IMR-90 (cell line): ENCODE measurements at regions not wholly inside any gene's neighbourhood (a gene's known extent, or its start where the extent isn't known, plus 50 kb on each side); places are given as distances from the start of the nearest gene placed in this dataset.
A peak's percentile ranks its signal among the peaks of the same experiment; 100 is the strongest.

Experiments
- ATAC-seq: fragments of 200-7000 bp; cut with Tn5 transposase; 2 replicates; pipeline ENCODE4 v1.9.1; 2020; ENCODE audit warnings: low read depth, mild to moderate bottlenecking, moderate library complexity
- BruUV-seq: library from RNA; stranded (reverse); fragments of 400-500 nt; replicated peaks from 2 replicates; lab custom pipeline; 2021; lab: Mats Ljungman, UMichigan
- CTCF ChIA-PET: fragments of 300-600 bp; formaldehyde crosslinking; extraction: SDS; loops from one replicate; lab custom pipeline; 2021; ENCODE audit warnings: antibody characterized with exemption; lab: Yijun Ruan, JAX
- POLR2A ChIA-PET: fragments of 300-600 bp; sonication (Branson Sonifier 250); formaldehyde crosslinking; loops from one replicate; lab custom pipeline; 2022; ENCODE audit warnings: antibody characterized with exemption; ENCODE audit not compliant: unreplicated experiment; lab: Charles Lee
- DNase-seq: peaks from one replicate; pipeline ENCODE4 v3.0.0; 2013
- H2AFZ ChIP-seq: replicated peaks from 2 replicates; pipeline ENCODE3; 2013; ENCODE audit warnings: low read length, mild to moderate bottlenecking; ENCODE audit not compliant: poor library complexity
- H2AK5ac ChIP-seq: 2 replicates; pipeline ENCODE4 v1.6.1; 2013; ENCODE audit warnings: low read depth, low read length, inconsistent platforms
- H2AK9ac ChIP-seq: replicated peaks from 2 replicates; pipeline ENCODE3; 2013; ENCODE audit warnings: mild to moderate bottlenecking, low read depth, low read length, moderate library complexity; ENCODE audit not compliant: poor library complexity
- H2BK120ac ChIP-seq: 2 replicates; pipeline ENCODE4 v1.6.1; 2013; ENCODE audit warnings: low read depth, low read length, inconsistent platforms
- H2BK15ac ChIP-seq: 3 replicates; pipeline ENCODE4 v1.6.1; 2013; ENCODE audit warnings: low read depth, low read length, inconsistent platforms
- H2BK20ac ChIP-seq: 2 replicates; pipeline ENCODE4 v1.6.1; 2013; ENCODE audit warnings: low read depth, mild to moderate bottlenecking, inconsistent platforms, low read length, moderate library complexity
- H2BK5ac ChIP-seq: 2 replicates; pipeline ENCODE4 v1.6.1; 2013; ENCODE audit warnings: mild to moderate bottlenecking, low read depth, low read length, inconsistent platforms; ENCODE audit not compliant: poor library complexity, severe bottlenecking
- H3K14ac ChIP-seq: replicated peaks from 2 replicates; pipeline ENCODE4 v1.6.1; 2013; ENCODE audit warnings: low read depth, low read length, inconsistent platforms
- H3K18ac ChIP-seq: 2 replicates; pipeline ENCODE4 v1.6.1; 2013; ENCODE audit warnings: low read depth, low read length, control low read depth
- H3K23ac ChIP-seq: 2 replicates; pipeline ENCODE4 v1.6.1; 2013; ENCODE audit warnings: low read depth, low read length, inconsistent platforms
- H3K27ac ChIP-seq: 2 replicates; pipeline ENCODE4 v1.5.1; 2013; ENCODE audit warnings: mild to moderate bottlenecking, control low read depth, low read length; ENCODE audit not compliant: insufficient read depth
- H3K27me3 ChIP-seq: 2 replicates; pipeline ENCODE4 v1.6.1; 2013; ENCODE audit warnings: low read length; ENCODE audit not compliant: control insufficient read depth, insufficient read depth
- H3K36me3 ChIP-seq: 2 replicates; pipeline ENCODE4 v1.6.1; 2013; ENCODE audit warnings: low read length, mixed read lengths; ENCODE audit not compliant: control insufficient read depth, insufficient read depth
- H3K4ac ChIP-seq: 2 replicates; pipeline ENCODE4 v1.6.1; 2013; ENCODE audit warnings: low read depth, low read length, inconsistent platforms
- H3K4me1 ChIP-seq: 2 replicates; pipeline ENCODE4 v1.6.1; 2013; ENCODE audit warnings: low read length, mixed read lengths; ENCODE audit not compliant: control insufficient read depth, insufficient read depth
- H3K4me2 ChIP-seq: 2 replicates; pipeline ENCODE4 v1.6.1; 2013; ENCODE audit warnings: low read depth, mild to moderate bottlenecking, control low read depth, low read length, moderate library complexity
- H3K4me3 ChIP-seq: 2 replicates; pipeline ENCODE4 v1.5.1; 2013; ENCODE audit warnings: low read depth, mild to moderate bottlenecking, control low read depth, low read length, moderate library complexity; ENCODE audit not compliant: insufficient read depth
- H3K56ac ChIP-seq: 2 replicates; pipeline ENCODE4 v1.6.1; 2013; ENCODE audit warnings: low read length, inconsistent platforms; ENCODE audit not compliant: insufficient read depth; ENCODE audit errors: extremely low read depth
- H3K79me1 ChIP-seq, 2 experiments: 2 replicates each; pipeline ENCODE4 v1.6.1; 2013; ENCODE audit warnings: low read length in 2 of 2, inconsistent platforms in 1 of 2, low read depth in 1 of 2
- H3K9ac ChIP-seq: 2 replicates; pipeline ENCODE4 v1.6.1; 2013; ENCODE audit warnings: low read depth, low read length, control low read depth
- H3K9me1 ChIP-seq: 2 replicates; pipeline ENCODE4 v1.6.1; 2013; ENCODE audit warnings: low read length, inconsistent platforms; ENCODE audit not compliant: insufficient read depth
- H3K9me3 ChIP-seq: 2 replicates; pipeline ENCODE4 v1.6.1; 2013; ENCODE audit warnings: low read length; ENCODE audit not compliant: control insufficient read depth, insufficient read depth
- H4K20me1 ChIP-seq: 2 replicates; pipeline ENCODE4 v1.6.1; 2013; ENCODE audit warnings: low read length, inconsistent platforms; ENCODE audit not compliant: insufficient read depth
- H4K5ac ChIP-seq: 2 replicates; pipeline ENCODE4 v1.6.1; 2013; ENCODE audit warnings: mild to moderate bottlenecking, low read depth, low read length, control low read depth
- H4K8ac ChIP-seq, 2 experiments: 2 replicates each; pipeline ENCODE4 v1.6.1; 2013; ENCODE audit warnings: low read depth in 2 of 2, low read length in 2 of 2, control low read depth in 1 of 2, inconsistent platforms in 1 of 2
- H4K91ac ChIP-seq: 2 replicates; pipeline ENCODE4 v1.6.1; 2013; ENCODE audit warnings: low read depth, low read length, inconsistent platforms; ENCODE audit not compliant: insufficient read depth
- BHLHE40 ChIP-seq: fragments of 150-350 bp; IDR thresholded peaks from 2 replicates; pipeline ENCODE4 v1.6.1; 2016; ENCODE audit warnings: mild to moderate bottlenecking, low read depth, low read length
- CEBPB ChIP-seq: IDR thresholded peaks from 2 replicates; pipeline ENCODE4 v1.6.1; 2012; ENCODE audit warnings: low read depth, low read length, improper control_type of control experiment
- CHD1 ChIP-seq: IDR thresholded peaks from 2 replicates; pipeline ENCODE4 v1.6.1; 2012; ENCODE audit warnings: low read depth, low read length, improper control_type of control experiment
- CTCF ChIP-seq: conservative IDR thresholded peaks from 2 replicates; pipeline ENCODE4 v1.5.1; 2012; ENCODE audit warnings: mild to moderate bottlenecking, low read depth, low read length, improper control_type of control experiment
- ELK1 ChIP-seq: fragments of 150-350 bp; IDR thresholded peaks from 2 replicates; pipeline ENCODE4 v1.6.1; 2016; ENCODE audit warnings: low read depth, mild to moderate bottlenecking, low read length, moderate library complexity, borderline replicate concordance
- MAFK ChIP-seq: IDR thresholded peaks from 2 replicates; pipeline ENCODE4 v1.6.1; 2012; ENCODE audit warnings: low read depth, low read length, improper control_type of control experiment
- MAZ ChIP-seq: IDR thresholded peaks from 2 replicates; pipeline ENCODE4 v1.6.1; 2012; ENCODE audit warnings: low read depth, mild to moderate bottlenecking, low read length, improper control_type of control experiment, moderate library complexity, borderline replicate concordance
- MXI1 ChIP-seq: IDR thresholded peaks from 2 replicates; pipeline ENCODE4 v1.6.1; 2012; ENCODE audit warnings: low read depth, mild to moderate bottlenecking, low read length, moderate library complexity, borderline replicate concordance
- NFE2L2 ChIP-seq: fragments of 150-350 bp; IDR thresholded peaks from 2 replicates; pipeline ENCODE4 v1.6.1; 2016; ENCODE audit warnings: low read depth, mild to moderate bottlenecking, low read length
- POLR2A ChIP-seq: IDR thresholded peaks from 2 replicates; pipeline ENCODE4 v1.6.1; 2012; ENCODE audit warnings: mild to moderate bottlenecking, low read depth, low read length
- SMC3 ChIP-seq: fragments of 150-350 bp; IDR thresholded peaks from 2 replicates; pipeline ENCODE4 v1.6.1; 2016; ENCODE audit warnings: low read depth, mild to moderate bottlenecking, antibody characterized with exemption, low read length, moderate library complexity
- USF2 ChIP-seq: fragments of 150-350 bp; IDR thresholded peaks from 2 replicates; pipeline ENCODE4 v1.6.1; 2017; ENCODE audit warnings: mild to moderate bottlenecking, antibody characterized with exemption, low read length, low read depth
- WGBS, 2 experiments: methylation state at CpG; one replicate each; pipeline versions ENCODE4 v1.1.5 to v1.1.7; 2013; ENCODE audit warnings: missing lambda C conversion rate in 2 of 2; ENCODE audit not compliant: insufficient read length in 1 of 2; ENCODE audit errors: extremely low coverage in 2 of 2; 5-methylcytosine and 5-hydroxymethylcytosine counted together
- dilution Hi-C: fragments of 300-500 bp; cut with HindIII; formaldehyde crosslinking; loops from one replicate; pipeline ENCODE4 v1.14.3; 2018; ENCODE audit warnings: low sequenced_read_pairs; ENCODE audit not compliant: unreplicated experiment
- in situ Hi-C: fragments of 300-500 bp; cut with MboI; formaldehyde crosslinking; loops from 3 replicates; pipeline ENCODE4 v1.14.3; 2019; ENCODE audit warnings: low sequenced_read_pairs, inconsistent platforms, mixed read lengths
- intact Hi-C: fragments of 100-400 bp; cut with micrococcal nuclease; formaldehyde crosslinking; loops from 2 replicates; pipeline ENCODE4 v1.10.0; 2022

GRCh38 chr3:59244343-59244742, 194.5 kb upstream of the CFAP20DC start:
- Histone ChIP-seq H3K79me1 (no peaks in the 10 kb centered on the region), H3K4ac (peak overlapping the region; percentile 70), H2BK120ac (peak overlapping the region; percentile 35; the same call in 1 of the 2 replicates), H3K27ac (no peak overlapping the region), H3K18ac (no peak overlapping the region), H3K9me3 (no peaks in the 10 kb centered on the region), H4K91ac (peak overlapping the region; percentile 68), H3K4me2 (no peak overlapping the region), H2BK15ac (peak overlapping the region; percentile 78; the same call in 1 of the 3 replicates), H3K56ac (no peak overlapping the region), H2BK5ac (no peak overlapping the region), H2BK20ac (peak overlapping the region; percentile 42), H4K5ac (no peak overlapping the region; the same call in 1 of the 2 replicates), H4K8ac (peak overlapping the region; percentile 5 to 26; a peak in 1 of 4 replicates), H3K4me3 (no peak overlapping the region), H4K20me1 (no peaks in the 10 kb centered on the region), H3K23ac (0 out of 2 replicates have a peak overlapping the region, but pooled peaks have one; percentile 39), H3K9me1 (peaks cover 15% of the 10 kb centered on the region), H3K27me3 (no peaks in the 10 kb centered on the region), H3K14ac (peak overlapping the region; percentile 58), H2AFZ (peak overlapping the region; percentile 23), H3K36me3 (no peaks in the 10 kb centered on the region), H2AK5ac (peak overlapping the region; percentile 78; the same call in 1 of the 2 replicates), H2AK9ac (no peak overlapping the region), H3K9ac (no peak overlapping the region), H3K4me1 (peaks cover 17% of the 10 kb centered on the region)
- dilution Hi-C loops: no loop called here
- WGBS, 2 experiments: 94 to 100% methylated on average over 1 to 3 of the region's 6 CpGs
- in situ Hi-C loops: no loop called here
- DNase-seq (no peak), ATAC-seq (no peak)
- no TSS peak for BruUV-seq
- intact Hi-C loops: loop anchor here (10.0 kb wide), 1 partner anchor 180 kb away; no protein-coding TSS in a partner anchor
- POLR2A ChIA-PET: interaction anchor here (0.6 kb wide), 1 partner anchor 279 kb away, joined by 3 read pairs; no protein-coding TSS in a partner anchor
- TF ChIP-seq CEBPB: no peak
- TF ChIP-seq NFE2L2: no peak
- TF ChIP-seq CTCF: no peak
- TF ChIP-seq MXI1: no peak
- no peak for TF ChIP-seq CHD1
- TF ChIP-seq MAFK: no peak
- no peak for TF ChIP-seq SMC3
- TF ChIP-seq MAZ: no peak
- no peak for TF ChIP-seq ELK1
- TF ChIP-seq USF2: no peak
- no peak for TF ChIP-seq POLR2A
- no peak for TF ChIP-seq BHLHE40
- CTCF ChIA-PET: no interaction called here
